ENCODE measurements at regions not wholly inside any gene's neighbourhood (a gene's known extent, or its start where the extent isn't known, plus 50 kb on each side); places are given as distances from the start of the nearest gene placed in this dataset.
"Not testable (repeated sequence)": the region's sequence is repeated elsewhere in the genome, so short reads cannot be mapped to it uniquely, and the experiment has no call there.

DNA sequence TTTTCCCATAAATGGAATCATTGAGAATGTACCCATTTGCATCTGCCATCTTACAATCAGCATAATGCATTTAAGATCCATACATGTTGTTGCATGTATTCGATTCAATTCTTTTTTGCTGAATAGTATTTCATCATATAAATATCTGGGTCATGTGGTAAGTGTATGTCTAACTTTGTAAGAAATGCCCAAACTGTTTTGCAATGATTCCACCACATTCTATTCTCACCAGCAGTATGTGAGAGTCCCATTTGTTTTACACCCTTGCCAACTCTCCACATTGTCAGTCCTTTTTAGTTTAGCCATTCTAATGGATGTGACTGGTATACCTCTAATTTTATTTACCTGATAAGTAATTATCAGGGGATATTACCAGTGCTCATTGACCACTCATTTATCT, 115.8 kb upstream of the PBX1 start:
- no peak for DNase-seq (ENCODE audit: low spot score)

DNA sequence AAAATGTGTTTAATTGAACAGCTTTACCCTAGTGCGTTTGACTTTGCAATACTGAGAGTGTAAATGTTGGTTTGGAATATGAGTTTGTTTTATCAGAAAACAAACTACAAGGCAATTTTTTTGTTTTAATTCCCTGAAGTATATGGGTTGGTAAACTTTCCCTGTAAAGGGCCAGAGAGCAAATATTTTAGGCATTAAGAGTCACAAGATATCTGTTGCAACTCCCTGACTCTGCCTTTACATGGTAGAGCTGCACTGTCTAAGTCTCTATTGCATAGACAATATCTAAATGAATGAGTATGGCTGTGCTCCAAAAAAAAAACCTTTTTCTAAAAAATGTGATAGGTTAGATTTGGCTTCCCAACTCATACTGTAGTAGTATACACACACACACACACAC, 115.1 kb upstream of the PBX1 start:
- no peak for DNase-seq (ENCODE audit: low spot score)

DNA sequence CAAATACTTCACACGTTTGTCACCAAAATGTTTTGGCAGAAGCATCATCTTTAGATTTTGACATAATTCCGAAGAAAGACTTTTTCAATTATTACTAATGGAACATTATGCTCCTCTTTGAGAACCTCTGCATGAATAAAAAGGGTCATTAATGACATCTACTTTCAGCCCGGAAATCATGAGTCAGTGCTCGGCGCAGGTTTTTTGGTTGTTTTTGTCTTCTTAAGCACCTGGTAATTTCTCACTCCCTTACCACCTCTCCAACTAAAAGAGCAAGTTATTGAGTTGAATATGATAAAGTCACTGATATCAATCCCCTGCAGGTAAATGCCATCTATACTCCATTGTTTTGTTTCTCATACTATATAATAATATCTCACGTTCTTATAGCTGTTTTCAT, 113.0 kb upstream of the PBX1 start:
- DNase-seq (ENCODE audit: low spot score), result no peak

GRCh38 chr1:164452549-164452948, 106.4 kb upstream of the PBX1 start:
- no peak for DNase-seq (ENCODE audit: low spot score)

GRCh38 chr1:164456272-164456671, 102.7 kb upstream of the PBX1 start:
- DNase-seq (ENCODE audit: low spot score), result no peak

DNA sequence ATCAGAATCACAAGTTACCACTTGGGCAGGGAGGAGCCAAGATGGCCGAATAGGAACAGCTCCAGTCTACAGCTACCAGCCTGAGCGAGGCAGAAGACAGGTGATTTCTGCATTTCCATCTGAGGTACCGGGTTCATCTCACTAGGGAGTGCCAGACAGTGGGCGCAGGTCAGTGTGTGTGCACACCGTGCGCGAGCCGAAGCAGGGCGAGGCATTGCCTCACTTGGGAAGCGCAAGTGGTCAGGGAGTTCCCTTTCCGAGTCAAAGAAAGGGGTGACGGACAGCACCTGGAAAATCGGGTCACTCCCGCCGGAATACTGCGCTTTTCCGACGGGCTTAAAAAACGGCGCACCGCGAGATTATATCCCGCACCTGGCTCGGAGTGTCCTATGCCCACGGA, 99.8 kb upstream of the PBX1 start:
- DNase-seq (ENCODE audit: low spot score), result not testable (repeated sequence)

DNA sequence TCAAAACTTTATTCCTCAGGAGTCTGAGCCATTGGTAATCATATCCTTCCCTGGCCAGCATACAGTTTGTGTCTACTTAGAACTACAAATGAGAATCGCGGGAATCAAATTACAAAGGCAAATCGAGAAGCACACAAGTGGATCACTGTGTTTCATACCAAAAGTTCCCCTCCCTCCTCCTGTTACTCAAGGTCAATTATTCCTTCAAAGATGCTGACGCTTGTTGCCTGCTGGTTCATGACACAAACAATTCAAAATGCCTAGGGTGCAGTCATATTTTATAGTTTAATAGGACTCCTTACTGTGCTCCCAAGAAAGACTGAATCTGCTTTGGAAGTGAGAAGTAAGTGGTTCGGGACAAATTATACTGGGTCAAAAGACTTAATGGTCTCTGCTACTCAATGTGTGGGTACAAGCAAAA, 93.0 kb upstream of the PBX1 start:
- DNase-seq (ENCODE audit: low spot score), result no peak

GRCh38 chr1:164466429-164466828, 92.6 kb upstream of the PBX1 start:
- DNase-seq (ENCODE audit: low spot score), result no peak

GRCh38 chr1:164470996-164471395, 88.0 kb upstream of the PBX1 start:
- DNase-seq (ENCODE audit: low spot score), result no peak

GRCh38 chr1:164472841-164473240, 86.1 kb upstream of the PBX1 start:
- DNase-seq (ENCODE audit: low spot score), result no peak

DNA sequence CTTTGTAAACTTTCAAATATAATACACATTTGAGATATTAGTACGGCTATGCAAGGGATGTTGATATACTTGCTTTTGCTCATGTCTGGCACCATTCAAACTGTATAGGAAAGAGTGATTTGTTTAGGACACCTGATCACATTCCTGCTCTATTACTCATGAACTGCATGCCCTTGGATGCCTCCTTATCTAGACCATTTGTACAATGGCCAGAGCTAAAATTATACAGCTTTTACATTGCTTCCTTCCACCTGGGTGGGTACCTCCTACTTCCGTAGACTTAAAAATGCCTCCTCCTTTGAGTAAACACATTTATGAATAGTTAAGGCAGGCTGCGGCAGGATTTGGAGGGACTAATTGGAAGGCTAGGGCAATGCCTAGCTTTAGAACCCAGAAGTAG, 85.4 kb upstream of the PBX1 start:
- DNase-seq (ENCODE audit: low spot score), result no peak

- DNase-seq (ENCODE audit: low spot score), result no peak
Observed at GRCh38 chr1:164475834-164476233, 83.2 kb upstream of the PBX1 start.

GRCh38 chr1:164477343-164477742, 81.6 kb upstream of the PBX1 start:
- no peak for DNase-seq (ENCODE audit: low spot score)

DNA sequence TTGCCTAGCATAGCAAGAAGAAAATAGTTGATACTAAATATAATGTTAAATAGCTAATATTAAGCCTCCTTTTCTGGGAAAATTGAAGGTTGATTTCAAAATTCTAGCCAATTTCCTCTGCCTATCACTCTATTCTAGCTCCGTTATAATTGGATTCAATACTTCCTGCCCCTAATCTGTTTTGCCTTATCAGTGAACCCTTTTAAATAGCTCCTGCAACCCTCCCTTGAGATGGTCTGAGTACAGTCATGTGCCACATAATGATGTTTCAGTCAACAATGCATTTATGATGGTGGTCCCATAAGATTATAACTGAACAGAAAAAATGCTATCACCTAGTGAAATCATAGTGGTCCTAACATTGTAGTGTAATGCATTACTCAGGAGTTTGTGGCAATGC, 79.7 kb upstream of the PBX1 start:
- DNase-seq (ENCODE audit: low spot score), result no peak

DNA sequence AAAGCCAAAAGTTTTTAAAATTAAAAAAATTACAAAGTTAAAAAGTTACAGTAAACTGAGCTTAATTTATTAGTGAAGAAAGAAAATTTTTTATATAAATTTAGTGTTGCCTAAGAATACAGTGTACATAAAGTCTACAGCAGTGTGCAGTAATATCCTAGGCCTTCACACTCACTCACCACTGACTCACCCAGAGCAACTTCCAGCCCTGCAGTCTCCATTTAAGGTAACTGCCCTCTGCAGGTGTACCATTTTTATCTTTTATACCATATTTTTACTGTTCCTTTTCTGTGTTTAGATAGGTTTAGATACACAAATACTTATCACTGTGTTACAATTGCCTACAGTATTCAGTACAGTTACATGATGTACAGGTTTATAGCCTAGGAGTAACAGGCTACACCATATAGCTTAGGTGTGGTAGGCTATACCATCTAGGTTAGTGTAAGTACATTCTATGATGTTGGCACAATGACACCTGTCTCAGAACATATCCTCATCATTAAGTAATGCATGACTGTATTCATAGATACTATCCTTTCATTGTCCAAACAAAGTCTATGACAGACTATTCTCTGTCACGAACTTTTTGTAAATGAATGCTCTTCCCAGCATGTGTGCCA, 78.6 kb upstream of the PBX1 start:
- DNase-seq (ENCODE audit: low spot score), result no peak

- peak; percentile 16 for DNase-seq (ENCODE audit: low spot score)
Observed at GRCh38 chr1:164495905-164496304, 63.1 kb upstream of the PBX1 start.

- no peak for DNase-seq (ENCODE audit: low spot score)
Observed at GRCh38 chr1:164498792-164499191, 60.2 kb upstream of the PBX1 start.

DNA sequence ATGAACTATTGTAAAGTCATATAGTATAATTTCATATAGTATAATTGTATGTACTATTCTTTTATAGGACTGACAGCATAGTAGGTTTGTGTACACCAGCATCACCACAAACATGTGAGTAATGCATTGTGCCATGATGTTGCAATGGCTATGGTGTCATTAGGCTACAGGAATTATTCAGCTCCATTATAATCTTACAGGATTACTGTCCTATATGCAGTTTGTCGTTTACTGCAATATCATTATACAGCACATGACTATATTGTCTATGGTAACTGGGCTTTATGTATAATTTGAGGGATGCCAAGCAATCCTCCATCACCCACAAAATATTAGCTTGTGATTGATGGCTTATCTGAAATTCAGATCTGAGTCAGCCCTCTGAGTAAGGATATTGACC, 54.2 kb upstream of the PBX1 start:
- no peak for DNase-seq (ENCODE audit: low spot score)

Measured in Ammon's horn (tissue), 1 donor.